HepG2 (cell line): ENCODE measurements at regions not wholly inside any gene's neighbourhood (a gene's known extent, or its start where the extent isn't known, plus 50 kb on each side); places are given as distances from the start of the nearest gene placed in this dataset.

Experiments
- ATAC-seq: fragments of 200-7000 bp; cut with Tn5 transposase; 3 replicates; pipeline ENCODE4 v1.9.1; 2020; ENCODE audit warnings: mild to moderate bottlenecking, moderate library complexity
- BruUV-seq: library from RNA; stranded (reverse); fragments of 400-500 nt; replicated peaks from 2 replicates; lab custom pipeline; 2021; lab: Mats Ljungman, UMichigan
- CTCF ChIA-PET: fragments of 300-600 bp; formaldehyde crosslinking; extraction: SDS; loops from one replicate; lab custom pipeline; 2021; ENCODE audit warnings: low total read pairs, inconsistent platforms, low intra/inter-chr PET ratio; lab: Yijun Ruan, JAX
- POLR2A ChIA-PET: fragments of 350-600 bp; sonication (Branson Sonifier 250); formaldehyde crosslinking; loops from one replicate; lab custom pipeline; 2020; ENCODE audit warnings: antibody characterized with exemption, inconsistent platforms; lab: Yijun Ruan, JAX
- DNase-seq: peaks from one replicate; pipeline ENCODE4 v3.0.0-alpha.2; 2015; ENCODE audit warnings: low spot score
- FAIRE-seq: peaks from 3 replicates; lab custom pipeline; 2011; peaks lifted over from hg19 to GRCh38; lab: Jason Lieb, UNC
- H2AFZ ChIP-seq: one replicate; pipeline ENCODE4 v1.6.1; 2011; ENCODE audit warnings: low read length, inconsistent platforms
- H3K27ac ChIP-seq: fragments of 300-600 bp; 3 replicates; pipeline ENCODE4 v1.8.0; 2011; ENCODE audit warnings: mixed run types, mild to moderate bottlenecking, mixed read lengths, low read length, inconsistent platforms; ENCODE audit not compliant: insufficient read depth; ENCODE audit errors: extremely low read length
- H3K27me3 ChIP-seq, 2 experiments: fragments of 200-600 bp in 1 of 2; 2 replicates in 1 of 2; 3 replicates in 1 of 2; pipeline versions ENCODE4 v1.6.0 to v1.8.0; 2011; ENCODE audit warnings: low read length in 2 of 2, mild to moderate bottlenecking in 2 of 2, moderate library complexity in 2 of 2, inconsistent platforms in 1 of 2; ENCODE audit not compliant: insufficient read depth in 2 of 2, control insufficient read depth in 1 of 2
- H3K36me3 ChIP-seq, 2 experiments: fragments of 200-600 bp in 1 of 2; replicated peaks in 1 of 2; 2 replicates in 1 of 2; 3 replicates in 1 of 2; pipeline versions ENCODE4 v1.5.1 to v1.8.0; 2011; ENCODE audit warnings: low read length in 2 of 2, inconsistent platforms in 1 of 2; ENCODE audit not compliant: insufficient read depth in 2 of 2, control insufficient read depth in 1 of 2
- H3K4me1 ChIP-seq: 2 replicates; pipeline ENCODE4 v1.5.1; 2012; ENCODE audit warnings: low read length, inconsistent platforms; ENCODE audit not compliant: insufficient read depth
- H3K4me2 ChIP-seq: 2 replicates; pipeline ENCODE4 v1.6.0; 2011; ENCODE audit warnings: low read depth, low read length, inconsistent platforms
- H3K4me3 ChIP-seq, 3 experiments: fragments of 200-600 bp in 1 of 3; sonication (generic), shearing (Covaris generic) in 1 of 3; replicated peaks in 1 of 3; 2 replicates each; pipeline ENCODE4 v1.5.1; 2011 to 2016; ENCODE audit warnings: low read length in 3 of 3, inconsistent platforms in 2 of 3, low read depth in 2 of 3, mild to moderate bottlenecking in 2 of 3, control low read depth in 1 of 3, mixed read lengths in 1 of 3; ENCODE audit not compliant: insufficient read depth in 1 of 3
- H3K79me2 ChIP-seq: one replicate; pipeline ENCODE4 v1.6.1; 2011; ENCODE audit warnings: low read length, inconsistent platforms; ENCODE audit not compliant: insufficient read depth
- H3K9ac ChIP-seq: 2 replicates; pipeline ENCODE4 v1.6.0; 2011; ENCODE audit warnings: mild to moderate bottlenecking, low read depth, low read length, inconsistent platforms; ENCODE audit not compliant: insufficient read depth
- H3K9me3 ChIP-seq: 2 replicates; pipeline ENCODE4 v1.5.1; 2012; ENCODE audit warnings: mild to moderate bottlenecking, low read length
- H4K20me1 ChIP-seq: 2 replicates; pipeline ENCODE4 v1.6.0; 2011; ENCODE audit warnings: inconsistent platforms, mild to moderate bottlenecking, low read length, moderate library complexity; ENCODE audit not compliant: insufficient read depth
- HNRNPK ChIP-seq: fragments of 200-400 bp; formaldehyde crosslinking; IDR thresholded peaks from 2 replicates; pipeline ENCODE4 v1.6.1; 2018; ENCODE audit warnings: low read length, low read depth, moderate library complexity, mild to moderate bottlenecking; ENCODE audit not compliant: poor library complexity, severe bottlenecking
- NFIC ChIP-seq: IDR thresholded peaks from 2 replicates; pipeline ENCODE4 v1.6.1; 2012; ENCODE audit warnings: mild to moderate bottlenecking, low read length, inconsistent platforms
- POLR2G ChIP-seq: fragments of 200-400 bp; formaldehyde crosslinking; IDR thresholded peaks from 2 replicates; pipeline ENCODE4 v1.6.1; 2018; ENCODE audit warnings: mild to moderate bottlenecking, low read depth, low read length, moderate library complexity
- YY1 ChIP-seq: IDR thresholded peaks from 2 replicates; pipeline ENCODE4 v1.6.1; 2011; ENCODE audit warnings: low read length, low read depth, moderate library complexity, mild to moderate bottlenecking; ENCODE audit not compliant: insufficient read depth, insufficient replicate concordance
- ZNF142 ChIP-seq: sonication (generic); formaldehyde crosslinking; IDR thresholded peaks from 2 replicates; pipeline ENCODE4 v1.4.0; 2020; ENCODE audit warnings: missing genetic modification reagents
- ZNF460 ChIP-seq: sonication (generic); formaldehyde crosslinking; IDR thresholded peaks from 2 replicates; pipeline ENCODE4 v1.5.1; 2020; ENCODE audit warnings: missing genetic modification reagents, mild to moderate bottlenecking, borderline replicate concordance
- WGBS: methylation state at CpG from one replicate; pipeline ENCODE4 v1.1.6; 2017; ENCODE audit warnings: low lambda C conversion rate; 5-methylcytosine and 5-hydroxymethylcytosine counted together
- in situ Hi-C: cut with HindIII; loops from 2 replicates; pipeline ENCODE4 v1.10.0; 2017; ENCODE audit warnings: low pct_unique_long_range_greater_than_20kb; ENCODE audit not compliant: extremely low pct_ligation_motif_present
- intact Hi-C: fragments of 100-400 bp; cut with micrococcal nuclease; formaldehyde crosslinking; loops from one replicate; pipeline ENCODE4 v1.10.0; 2022; ENCODE audit not compliant: unreplicated experiment
- TF ChIP-seq, protein P1 (sequence below): sonication (generic); formaldehyde crosslinking; IDR thresholded peaks from 2 replicates; pipeline ENCODE4 v1.8.1; 2023; ENCODE audit warnings: missing genetic modification reagents, inconsistent platforms, borderline replicate concordance

DNA sequence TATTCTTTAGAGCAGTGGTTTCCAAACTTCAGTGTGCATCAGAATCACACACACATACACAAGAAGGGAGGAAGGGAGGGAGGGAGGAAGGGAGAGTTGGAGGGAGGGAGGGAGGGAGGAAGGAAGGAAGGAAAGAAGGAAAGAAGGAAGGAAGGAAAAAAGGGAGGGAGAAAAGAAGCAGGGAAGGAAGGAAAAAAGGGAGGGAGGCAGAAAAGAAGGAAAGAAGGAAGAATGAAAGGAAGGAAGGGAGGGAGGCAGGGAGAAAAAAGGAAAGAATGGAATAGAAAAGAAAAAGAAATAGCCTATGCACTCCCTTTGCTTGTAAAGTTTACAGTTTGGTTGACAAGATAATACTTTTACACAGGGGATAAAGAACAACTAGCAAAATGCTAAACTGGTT is 96.3 kb upstream of the BCL11A start:
- no peaks in the 10 kb centered on the region for H3K79me2 ChIP-seq
- H3K9ac ChIP-seq: no peak overlapping the region
- ATAC-seq: no peak
- no peak overlapping the region for H3K4me2 ChIP-seq
- peaks cover 4 to 48% of the 10 kb centered on the region in 2 experiments; a peak in 3 of 5 replicates for H3K27me3 ChIP-seq
- no TSS peak for BruUV-seq
- no peaks in the 10 kb centered on the region for H3K4me1 ChIP-seq
- H3K9me3 ChIP-seq: no peaks in the 10 kb centered on the region
- POLR2A ChIA-PET: no interaction called here
- in situ Hi-C loops: no loop called here
- no peak for DNase-seq
- no peak overlapping the region for H3K27ac ChIP-seq
- intact Hi-C loops: no loop called here
- no peak overlapping the region for H3K4me3 ChIP-seq
- FAIRE-seq: no peak
- H4K20me1 ChIP-seq: no peaks in the 10 kb centered on the region
- H3K36me3 ChIP-seq: no peaks in the 10 kb centered on the region
- no peak overlapping the region for H2AFZ ChIP-seq
- TF ChIP-seq YY1 (no peak), HNRNPK (peak; percentile 59), ZNF460 (CRISPR knock-in tag) (no peak)
- TF ChIP-seq, all 625 proteins: peak for 1
- CTCF ChIA-PET: interaction anchor here (0.6 kb wide), 1 partner anchor 642 kb away, joined by 5 read pairs; no protein-coding TSS in a partner anchor

- BruUV-seq: no TSS peak
- peak; percentile 24; the same call in 1 of the 3 replicates for ATAC-seq
- CTCF ChIA-PET: no interaction called here
- H3K4me3 ChIP-seq: no peak overlapping the region
- no peaks in the 10 kb centered on the region for H3K4me1 ChIP-seq
- no peak overlapping the region for H2AFZ ChIP-seq
- in situ Hi-C loops: no loop called here
- WGBS: 5% methylated on average over 15 of the region's 15 CpGs
- DNase-seq: no peak
- H3K79me2 ChIP-seq: no peaks in the 10 kb centered on the region
- no peak overlapping the region for H3K9ac ChIP-seq
- H3K27me3 ChIP-seq: peaks cover 8 to 68% of the 10 kb centered on the region in 2 experiments; a peak in 4 of 5 replicates
- intact Hi-C loops: no loop called here
- H3K4me2 ChIP-seq: no peak overlapping the region
- H3K9me3 ChIP-seq: no peaks in the 10 kb centered on the region
- POLR2A ChIA-PET: no interaction called here
- H4K20me1 ChIP-seq: no peaks in the 10 kb centered on the region
- FAIRE-seq: no peak
- H3K27ac ChIP-seq: no peak overlapping the region
- H3K36me3 ChIP-seq: no peaks in the 10 kb centered on the region
- TF ChIP-seq, protein P1, sequence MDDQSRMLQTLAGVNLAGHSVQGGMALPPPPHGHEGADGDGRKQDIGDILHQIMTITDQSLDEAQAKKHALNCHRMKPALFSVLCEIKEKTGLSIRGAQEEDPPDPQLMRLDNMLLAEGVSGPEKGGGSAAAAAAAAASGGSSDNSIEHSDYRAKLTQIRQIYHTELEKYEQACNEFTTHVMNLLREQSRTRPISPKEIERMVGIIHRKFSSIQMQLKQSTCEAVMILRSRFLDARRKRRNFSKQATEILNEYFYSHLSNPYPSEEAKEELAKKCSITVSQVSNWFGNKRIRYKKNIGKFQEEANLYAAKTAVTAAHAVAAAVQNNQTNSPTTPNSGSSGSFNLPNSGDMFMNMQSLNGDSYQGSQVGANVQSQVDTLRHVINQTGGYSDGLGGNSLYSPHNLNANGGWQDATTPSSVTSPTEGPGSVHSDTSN (CRISPR knock-in tag): no peak
- TF ChIP-seq NFIC: no peak
- no peak for TF ChIP-seq POLR2G
- TF ChIP-seq ZNF142 (CRISPR knock-in tag): no peak
Measured at GRCh38 chr2:60652832-60653340, 99.4 kb upstream of the BCL11A start.
